ENCODE measurements at regions not wholly inside any gene's neighbourhood (a gene's known extent, or its start where the extent isn't known, plus 50 kb on each side); places are given as distances from the start of the nearest gene placed in this dataset.

DNA sequence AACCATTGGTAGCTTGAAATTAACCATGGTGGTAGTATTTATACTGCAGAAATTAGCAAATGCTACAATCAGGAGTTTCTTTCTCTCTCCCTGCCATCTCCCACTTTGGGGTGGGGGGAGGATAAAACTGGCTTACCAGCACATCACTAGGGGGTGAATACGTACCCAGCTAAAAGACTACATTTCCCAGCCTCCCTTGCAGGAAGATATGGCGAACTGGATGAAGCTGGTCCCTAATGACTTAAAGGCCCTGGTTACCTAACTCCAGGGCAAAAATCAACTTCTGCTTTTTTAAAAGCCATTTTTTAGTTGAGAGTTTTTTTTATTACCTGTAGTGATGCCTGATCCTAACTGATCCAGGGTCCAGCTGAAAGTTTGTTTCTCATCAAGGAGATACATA lies 70.3 kb upstream of the RAB12 start:
- H4K20me1 ChIP-seq (ENCODE audit: low read length): no peaks in the 10 kb centered on the region
- H3K4me3 ChIP-seq (ENCODE audit: low read length): no peak overlapping the region
- no peak overlapping the region for H2AFZ ChIP-seq (ENCODE audit: low read length)
- H3K27me3 ChIP-seq (ENCODE audit: low read length): peaks cover 23% of the 10 kb centered on the region; the same call in 1 of the 2 replicates
- BruUV-seq (replicated peaks): no TSS peak
- no peaks in the 10 kb centered on the region for H3K4me1 ChIP-seq (ENCODE audit: insufficient read depth, low read length)
- TF ChIP-seq, protein P1, sequence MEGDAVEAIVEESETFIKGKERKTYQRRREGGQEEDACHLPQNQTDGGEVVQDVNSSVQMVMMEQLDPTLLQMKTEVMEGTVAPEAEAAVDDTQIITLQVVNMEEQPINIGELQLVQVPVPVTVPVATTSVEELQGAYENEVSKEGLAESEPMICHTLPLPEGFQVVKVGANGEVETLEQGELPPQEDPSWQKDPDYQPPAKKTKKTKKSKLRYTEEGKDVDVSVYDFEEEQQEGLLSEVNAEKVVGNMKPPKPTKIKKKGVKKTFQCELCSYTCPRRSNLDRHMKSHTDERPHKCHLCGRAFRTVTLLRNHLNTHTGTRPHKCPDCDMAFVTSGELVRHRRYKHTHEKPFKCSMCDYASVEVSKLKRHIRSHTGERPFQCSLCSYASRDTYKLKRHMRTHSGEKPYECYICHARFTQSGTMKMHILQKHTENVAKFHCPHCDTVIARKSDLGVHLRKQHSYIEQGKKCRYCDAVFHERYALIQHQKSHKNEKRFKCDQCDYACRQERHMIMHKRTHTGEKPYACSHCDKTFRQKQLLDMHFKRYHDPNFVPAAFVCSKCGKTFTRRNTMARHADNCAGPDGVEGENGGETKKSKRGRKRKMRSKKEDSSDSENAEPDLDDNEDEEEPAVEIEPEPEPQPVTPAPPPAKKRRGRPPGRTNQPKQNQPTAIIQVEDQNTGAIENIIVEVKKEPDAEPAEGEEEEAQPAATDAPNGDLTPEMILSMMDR (conservative IDR thresholded peaks at IDR 0.05; ENCODE audit: low read depth, low read length): no peak
- no peak for TF ChIP-seq EZH2phosphoT487 (IDR thresholded peaks at IDR 0.05; ENCODE audit: borderline replicate concordance, low read length)
- TF ChIP-seq EZH2 (IDR thresholded peaks at IDR 0.05; ENCODE audit: low read length, unreplicated experiment): no peak
- H3K4me2 ChIP-seq (ENCODE audit: low read length): no peak overlapping the region
- no peaks in the 10 kb centered on the region for H3K79me2 ChIP-seq (ENCODE audit: low read length)
- no peaks in the 10 kb centered on the region for H3F3A ChIP-seq (ENCODE audit: low read length, unreplicated experiment)
- no peak overlapping the region for H3K9ac ChIP-seq (ENCODE audit: low read length)
- intact Hi-C loops (cut with micrococcal nuclease): no loop called here
- no peak for ATAC-seq
- POLR2A ChIA-PET (ENCODE audit: unreplicated experiment): no interaction called here
- no peaks in the 10 kb centered on the region for H3K36me3 ChIP-seq (ENCODE audit: low read depth, low read length)
- no peak for DNase-seq
- H3K9me2 ChIP-seq (replicated peaks; ENCODE audit: low read length): no peaks in the 10 kb centered on the region
- CTCF ChIA-PET: no interaction called here
- H3K27ac ChIP-seq (ENCODE audit: low read length): no peak overlapping the region
- no peaks in the 10 kb centered on the region for H3K9me3 ChIP-seq (ENCODE audit: low read length)

DNA sequence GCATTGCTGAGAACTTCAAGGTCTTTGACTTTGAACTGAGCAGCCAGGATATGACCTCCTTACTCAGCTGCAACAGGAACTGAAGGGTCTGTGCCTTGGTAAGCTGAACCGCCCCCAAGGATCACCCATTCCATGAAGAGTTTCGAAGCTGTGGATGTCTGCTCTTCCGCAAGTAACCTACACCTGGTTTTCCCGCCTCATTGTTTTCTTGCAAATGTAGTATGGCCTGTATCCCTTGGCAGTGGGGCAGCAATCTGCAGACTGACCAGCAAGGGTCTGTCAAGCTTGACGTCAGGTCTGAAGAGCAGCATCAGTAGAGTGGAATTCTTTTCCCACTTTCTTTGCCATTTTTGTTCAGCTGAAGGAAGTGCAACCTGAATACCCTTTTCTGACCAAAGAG lies 62.6 kb upstream of the RAB12 start:
- no TSS peak for BruUV-seq (replicated peaks)
- Histone ChIP-seq H3K9me3 (ENCODE audit: low read length) (no peaks in the 10 kb centered on the region), H3K4me3 (ENCODE audit: low read length) (no peak overlapping the region), H3K4me2 (ENCODE audit: low read length) (no peak overlapping the region), H3F3A (ENCODE audit: low read length, unreplicated experiment) (no peaks in the 10 kb centered on the region), H3K9ac (ENCODE audit: low read length) (no peak overlapping the region), H2AFZ (ENCODE audit: low read length) (no peak overlapping the region), H3K9me2 (replicated peaks; ENCODE audit: low read length) (no peaks in the 10 kb centered on the region), H4K20me1 (ENCODE audit: low read length) (no peaks in the 10 kb centered on the region), H3K27ac (ENCODE audit: low read length) (no peak overlapping the region), H3K27me3 (ENCODE audit: low read length) (peaks cover 45% of the 10 kb centered on the region), H3K36me3 (ENCODE audit: low read depth, low read length) (no peaks in the 10 kb centered on the region), H3K4me1 (ENCODE audit: insufficient read depth, low read length) (peaks cover 3% of the 10 kb centered on the region; the same call in 1 of the 2 replicates), H3K79me2 (ENCODE audit: low read length) (no peaks in the 10 kb centered on the region)
- TF ChIP-seq, protein P1 (conservative IDR thresholded peaks at IDR 0.05; ENCODE audit: low read depth, low read length): no peak
- TF ChIP-seq EZH2phosphoT487 (IDR thresholded peaks at IDR 0.05; ENCODE audit: borderline replicate concordance, low read length): no peak
- no peak for TF ChIP-seq EZH2 (IDR thresholded peaks at IDR 0.05; ENCODE audit: low read length, unreplicated experiment)
- DNase-seq: no peak
- intact Hi-C loops (cut with micrococcal nuclease): no loop called here
- ATAC-seq: no peak
- ChIA-PET CTCF (no interaction called here), POLR2A (ENCODE audit: unreplicated experiment) (no interaction called here)

DNA sequence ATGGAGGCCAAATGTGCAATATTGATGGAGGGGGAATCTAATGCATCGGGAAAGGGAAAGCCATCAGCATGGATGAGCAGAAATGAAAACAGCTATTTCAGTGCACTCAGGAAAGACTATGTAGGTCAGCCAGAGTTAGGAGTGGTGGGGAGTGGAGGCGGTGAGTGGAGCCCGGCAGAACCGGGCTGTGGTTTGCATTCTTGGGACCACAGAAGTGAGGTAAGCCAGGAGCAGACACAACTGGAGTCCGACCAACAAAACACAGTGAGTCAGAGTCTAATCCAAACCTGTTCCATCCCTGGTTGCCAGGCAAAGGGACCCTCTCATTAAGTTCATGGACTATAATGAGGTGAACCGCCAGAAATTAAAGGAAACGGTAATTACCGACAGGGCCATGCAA lies 61.1 kb upstream of the RAB12 start:
- Histone ChIP-seq H3K27ac (ENCODE audit: low read length) (no peak overlapping the region), H3K4me2 (ENCODE audit: low read length) (no peak overlapping the region), H3K4me3 (ENCODE audit: low read length) (no peak overlapping the region), H3K9ac (ENCODE audit: low read length) (no peak overlapping the region), H3K9me3 (ENCODE audit: low read length) (no peaks in the 10 kb centered on the region), H3F3A (ENCODE audit: low read length, unreplicated experiment) (no peaks in the 10 kb centered on the region), H2AFZ (ENCODE audit: low read length) (no peak overlapping the region), H4K20me1 (ENCODE audit: low read length) (no peaks in the 10 kb centered on the region), H3K36me3 (ENCODE audit: low read depth, low read length) (no peaks in the 10 kb centered on the region), H3K9me2 (replicated peaks; ENCODE audit: low read length) (no peaks in the 10 kb centered on the region), H3K4me1 (ENCODE audit: insufficient read depth, low read length) (peaks cover 3% of the 10 kb centered on the region; the same call in 1 of the 2 replicates), H3K27me3 (ENCODE audit: low read length) (peaks cover 36% of the 10 kb centered on the region), H3K79me2 (ENCODE audit: low read length) (no peaks in the 10 kb centered on the region)
- ATAC-seq (no peak), DNase-seq (peak; percentile 57)
- intact Hi-C loops (cut with micrococcal nuclease): no loop called here
- BruUV-seq (replicated peaks): no TSS peak
- ChIA-PET CTCF (no interaction called here), POLR2A (ENCODE audit: unreplicated experiment) (no interaction called here)
- no peak for TF ChIP-seq EZH2 (IDR thresholded peaks at IDR 0.05; ENCODE audit: low read length, unreplicated experiment)
- TF ChIP-seq, protein P1 (conservative IDR thresholded peaks at IDR 0.05; ENCODE audit: low read depth, low read length): no peak
- TF ChIP-seq EZH2phosphoT487 (IDR thresholded peaks at IDR 0.05; ENCODE audit: borderline replicate concordance, low read length): no peak
